ENCODE measurements at regions not wholly inside any gene's neighbourhood (a gene's known extent, or its start where the extent isn't known, plus 50 kb on each side); places are given as distances from the start of the nearest gene placed in this dataset.

DNA sequence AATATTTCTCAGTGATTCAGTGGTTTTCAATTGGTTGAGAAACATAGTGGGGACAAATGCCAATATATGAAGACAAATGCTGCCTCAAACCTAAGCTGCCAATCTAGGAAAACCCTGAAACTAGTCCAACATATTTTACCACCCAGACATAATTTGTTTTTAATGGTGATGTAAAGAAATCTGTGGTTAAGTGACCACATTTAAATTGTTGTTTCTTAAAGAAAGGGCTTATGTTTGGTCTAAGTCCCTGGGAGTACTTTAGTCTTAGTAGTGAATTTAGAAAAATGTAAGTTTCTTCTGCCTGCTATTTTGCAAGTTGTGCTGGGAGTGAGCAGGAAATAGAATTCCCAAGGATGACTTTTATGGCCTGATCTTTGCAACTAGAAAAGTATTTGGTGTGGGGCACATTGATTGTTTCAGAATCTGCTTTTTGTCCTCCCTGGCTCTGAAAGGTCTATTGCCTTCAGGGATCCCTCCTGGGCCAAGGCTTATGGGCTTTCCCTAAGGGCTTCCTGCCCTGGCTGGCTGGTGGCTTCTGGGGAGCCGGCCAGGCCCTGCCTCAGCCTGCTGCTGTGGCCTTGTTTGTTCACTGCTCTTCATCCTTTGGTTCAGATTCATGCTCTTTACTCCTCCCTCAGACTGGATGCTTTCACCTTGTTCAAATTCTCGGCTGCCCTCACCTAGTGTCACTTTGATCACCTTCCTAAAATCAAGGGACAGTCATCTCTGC lies 169.8 kb upstream of the JADE1 start:
- H3K9me3 ChIP-seq: no peaks in the 10 kb centered on the region
- peak overlapping the region in 1 of 4 donors; percentile 44 for H3K27ac ChIP-seq
- H3K27me3 ChIP-seq: no peaks in the 10 kb centered on the region
- no peak overlapping the region for H3K4me3 ChIP-seq
- 52 to 56% methylated on average over 1 to 2 of the region's 2 CpGs for WGBS, 2 donors
- intact Hi-C loops (cut with DNase I): no loop called here
- no peak for TF ChIP-seq POLR2A (IDR thresholded peaks at IDR 0.05)
- TF ChIP-seq, protein P1, sequence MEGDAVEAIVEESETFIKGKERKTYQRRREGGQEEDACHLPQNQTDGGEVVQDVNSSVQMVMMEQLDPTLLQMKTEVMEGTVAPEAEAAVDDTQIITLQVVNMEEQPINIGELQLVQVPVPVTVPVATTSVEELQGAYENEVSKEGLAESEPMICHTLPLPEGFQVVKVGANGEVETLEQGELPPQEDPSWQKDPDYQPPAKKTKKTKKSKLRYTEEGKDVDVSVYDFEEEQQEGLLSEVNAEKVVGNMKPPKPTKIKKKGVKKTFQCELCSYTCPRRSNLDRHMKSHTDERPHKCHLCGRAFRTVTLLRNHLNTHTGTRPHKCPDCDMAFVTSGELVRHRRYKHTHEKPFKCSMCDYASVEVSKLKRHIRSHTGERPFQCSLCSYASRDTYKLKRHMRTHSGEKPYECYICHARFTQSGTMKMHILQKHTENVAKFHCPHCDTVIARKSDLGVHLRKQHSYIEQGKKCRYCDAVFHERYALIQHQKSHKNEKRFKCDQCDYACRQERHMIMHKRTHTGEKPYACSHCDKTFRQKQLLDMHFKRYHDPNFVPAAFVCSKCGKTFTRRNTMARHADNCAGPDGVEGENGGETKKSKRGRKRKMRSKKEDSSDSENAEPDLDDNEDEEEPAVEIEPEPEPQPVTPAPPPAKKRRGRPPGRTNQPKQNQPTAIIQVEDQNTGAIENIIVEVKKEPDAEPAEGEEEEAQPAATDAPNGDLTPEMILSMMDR (IDR thresholded peaks at IDR 0.05): no peak
- no peak for DNase-seq
- H3K4me1 ChIP-seq: peaks cover 0 to 11% (median 0%) of the 10 kb centered on the region in 3 donors
- H3K36me3 ChIP-seq: no peaks in the 10 kb centered on the region

DNA sequence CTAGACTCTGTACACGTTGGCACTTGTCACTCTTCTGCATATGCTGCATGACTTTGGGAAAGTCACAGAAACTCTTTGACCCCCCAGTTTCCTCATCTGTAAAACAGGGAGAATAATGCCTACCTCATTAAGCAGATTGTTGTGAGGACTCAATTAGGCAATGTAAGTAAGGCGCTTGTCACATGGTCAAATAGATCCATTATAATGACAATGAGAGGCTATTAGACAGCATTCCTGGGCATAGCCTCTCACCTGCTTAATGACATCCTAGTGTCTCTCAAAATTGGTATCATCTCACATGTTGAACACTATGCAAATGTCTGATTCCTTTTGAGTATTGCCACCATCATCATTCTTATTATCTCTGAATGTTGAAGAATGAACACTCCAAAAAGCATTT lies 172.6 kb upstream of the JADE1 start:
- no peaks in the 10 kb centered on the region for H3K9me3 ChIP-seq
- TF ChIP-seq, protein P1 (IDR thresholded peaks at IDR 0.05): no peak
- no peak for TF ChIP-seq POLR2A (IDR thresholded peaks at IDR 0.05)
- 85 to 93% methylated on average over 2 of the region's 2 CpGs for WGBS, 2 donors
- intact Hi-C loops (cut with DNase I): no loop called here
- H3K27ac ChIP-seq: no peak overlapping the region
- no peak overlapping the region for H3K4me3 ChIP-seq
- H3K36me3 ChIP-seq: no peaks in the 10 kb centered on the region
- peaks cover 0 to 11% (median 0%) of the 10 kb centered on the region in 3 donors for H3K4me1 ChIP-seq
- no peak for DNase-seq
- H3K27me3 ChIP-seq: no peaks in the 10 kb centered on the region

- H3K27me3 ChIP-seq: no peaks in the 10 kb centered on the region
- intact Hi-C loops (cut with DNase I): no loop called here
- TF ChIP-seq, protein P1 (IDR thresholded peaks at IDR 0.05): no peak
- TF ChIP-seq POLR2A (IDR thresholded peaks at IDR 0.05): no peak
- peak overlapping the region in 1 of 4 donors; percentile 37 for H3K27ac ChIP-seq
- WGBS, 2 donors: 64 to 67% methylated on average over 5 of the region's 5 CpGs
- peaks cover 0 to 13% (median 0%) of the 10 kb centered on the region in 3 donors for H3K4me1 ChIP-seq
- no peaks in the 10 kb centered on the region for H3K36me3 ChIP-seq
- H3K9me3 ChIP-seq: no peaks in the 10 kb centered on the region
- DNase-seq: no peak
- H3K4me3 ChIP-seq: no peak overlapping the region
Observed at GRCh38 chr4:128635955-128636560, 173.4 kb upstream of the JADE1 start.

- WGBS, 2 donors: 31 to 45% methylated on average over 19 of the region's 19 CpGs
Observed at GRCh38 chr4:128635141-128635954, 174.2 kb upstream of the JADE1 start.

More at GRCh38 chr4:128635141-128635954, 174.2 kb upstream of the JADE1 start:
- H3K27ac ChIP-seq: peak overlapping the region in 1 of 4 donors; percentile 37
- H3K27me3 ChIP-seq: no peaks in the 10 kb centered on the region
- DNase-seq: no peak
- H3K4me3 ChIP-seq: peak overlapping the region in 1 of 4 donors; percentile 19
- H3K36me3 ChIP-seq: no peaks in the 10 kb centered on the region
- peaks cover 0 to 20% (median 0%) of the 10 kb centered on the region in 3 donors for H3K4me1 ChIP-seq
- H3K9me3 ChIP-seq: no peaks in the 10 kb centered on the region
- intact Hi-C loops (cut with DNase I): no loop called here
- no peak for TF ChIP-seq POLR2A (IDR thresholded peaks at IDR 0.05)
- TF ChIP-seq, protein P1 (IDR thresholded peaks at IDR 0.05): no peak

Data from esophagus squamous epithelium (tissue), 5 donors.